ENCODE measurements at regions not wholly inside any gene's neighbourhood (a gene's known extent, or its start where the extent isn't known, plus 50 kb on each side); places are given as distances from the start of the nearest gene placed in this dataset.

- ChIA-PET POLR2A (no interaction called here), CTCF (ENCODE audit: unreplicated experiment) (no interaction called here)
- H2AFZ ChIP-seq (ENCODE audit: low read length), result no peak overlapping the region
- no peaks in the 10 kb centered on the region for H4K20me1 ChIP-seq (ENCODE audit: insufficient read depth, low read length)
- H3K79me2 ChIP-seq (ENCODE audit: insufficient read depth, low read depth, low read length), result no peaks in the 10 kb centered on the region
- intact Hi-C loops (cut with micrococcal nuclease; ENCODE audit: unreplicated experiment), result no loop called here
- no peaks in the 10 kb centered on the region for H3K4me1 ChIP-seq (ENCODE audit: insufficient read depth, low read length, poor library complexity, severe bottlenecking)
- DNase-seq (ENCODE audit: low spot score), result no peak
- TF ChIP-seq CTCF (conservative IDR thresholded peaks at IDR 0.05; ENCODE audit: low read length) (no peak), EZH2phosphoT487 (IDR thresholded peaks at IDR 0.05; ENCODE audit: borderline replicate concordance, low read depth, low read length) (no peak)
- H3K4me2 ChIP-seq (ENCODE audit: low read length), result no peak overlapping the region
- no TSS peak for BruUV-seq (replicated peaks)
- H3K36me3 ChIP-seq (ENCODE audit: insufficient read depth, low read length), result no peaks in the 10 kb centered on the region
- no peaks in the 10 kb centered on the region for H3K9me2 ChIP-seq (ENCODE audit: insufficient read depth, low read length)
- no peak overlapping the region for H3K4me3 ChIP-seq (ENCODE audit: low read depth, low read length, poor library complexity, severe bottlenecking)
- no peak overlapping the region for H3K27ac ChIP-seq (ENCODE audit: low read depth, low read length, poor library complexity, severe bottlenecking)
- H3K9me3 ChIP-seq (ENCODE audit: low read length), result no peaks in the 10 kb centered on the region
Observed at GRCh38 chr18:6561016-6561415, 146.3 kb upstream of the L3MBTL4 start.

- BruUV-seq (replicated peaks), result no TSS peak
- Histone ChIP-seq H3K79me2 (ENCODE audit: insufficient read depth, low read depth, low read length) (no peaks in the 10 kb centered on the region), H2AFZ (ENCODE audit: low read length) (no peak overlapping the region), H3K27ac (ENCODE audit: low read depth, low read length, poor library complexity, severe bottlenecking) (no peak overlapping the region), H3K4me2 (ENCODE audit: low read length) (no peak overlapping the region), H3K9me2 (ENCODE audit: insufficient read depth, low read length) (no peaks in the 10 kb centered on the region), H3K4me1 (ENCODE audit: insufficient read depth, low read length, poor library complexity, severe bottlenecking) (no peaks in the 10 kb centered on the region), H3K4me3 (ENCODE audit: low read depth, low read length, poor library complexity, severe bottlenecking) (no peak overlapping the region), H3K9me3 (ENCODE audit: low read length) (no peaks in the 10 kb centered on the region), H4K20me1 (ENCODE audit: insufficient read depth, low read length) (no peaks in the 10 kb centered on the region), H3K36me3 (ENCODE audit: insufficient read depth, low read length) (no peaks in the 10 kb centered on the region)
- ChIA-PET POLR2A (no interaction called here), CTCF (ENCODE audit: unreplicated experiment) (no interaction called here)
- intact Hi-C loops (cut with micrococcal nuclease; ENCODE audit: unreplicated experiment), result no loop called here
- no peak for DNase-seq (ENCODE audit: low spot score)
- TF ChIP-seq EZH2phosphoT487 (IDR thresholded peaks at IDR 0.05; ENCODE audit: borderline replicate concordance, low read depth, low read length) (no peak), CTCF (conservative IDR thresholded peaks at IDR 0.05; ENCODE audit: low read length) (no peak)
Observed at GRCh38 chr18:6561420-6561861, 146.7 kb upstream of the L3MBTL4 start.

- Histone ChIP-seq H2AFZ (ENCODE audit: low read length) (no peak overlapping the region), H3K4me1 (ENCODE audit: insufficient read depth, low read length, poor library complexity, severe bottlenecking) (no peaks in the 10 kb centered on the region), H4K20me1 (ENCODE audit: insufficient read depth, low read length) (no peaks in the 10 kb centered on the region), H3K27ac (ENCODE audit: low read depth, low read length, poor library complexity, severe bottlenecking) (no peak overlapping the region), H3K4me2 (ENCODE audit: low read length) (no peak overlapping the region), H3K36me3 (ENCODE audit: insufficient read depth, low read length) (no peaks in the 10 kb centered on the region), H3K4me3 (ENCODE audit: low read depth, low read length, poor library complexity, severe bottlenecking) (no peak overlapping the region), H3K79me2 (ENCODE audit: insufficient read depth, low read depth, low read length) (no peaks in the 10 kb centered on the region), H3K9me2 (ENCODE audit: insufficient read depth, low read length) (no peaks in the 10 kb centered on the region), H3K9me3 (ENCODE audit: low read length) (no peaks in the 10 kb centered on the region)
- intact Hi-C loops (cut with micrococcal nuclease; ENCODE audit: unreplicated experiment), result no loop called here
- no TSS peak for BruUV-seq (replicated peaks)
- TF ChIP-seq CTCF (conservative IDR thresholded peaks at IDR 0.05; ENCODE audit: low read length) (no peak), EZH2phosphoT487 (IDR thresholded peaks at IDR 0.05; ENCODE audit: borderline replicate concordance, low read depth, low read length) (no peak)
- POLR2A ChIA-PET, result no interaction called here
- DNase-seq (ENCODE audit: low spot score), result no peak
- CTCF ChIA-PET (ENCODE audit: unreplicated experiment), result no interaction called here
Observed at GRCh38 chr18:6561862-6562291, 147.2 kb upstream of the L3MBTL4 start.
